Epithelial cell of esophagus (primary cell): ENCODE measurements at regions not wholly inside any gene's neighbourhood (a gene's known extent, or its start where the extent isn't known, plus 50 kb on each side); places are given as distances from the start of the nearest gene placed in this dataset.

Experiments
- DNase-seq: peaks from one replicate; pipeline ENCODE4 v3.0.0; 2010; ENCODE audit warnings: low read depth
- H3K4me3 ChIP-seq: 2 replicates; pipeline ENCODE4 v1.5.1; 2011; ENCODE audit warnings: mild to moderate bottlenecking, low read length, control low read depth
- TF ChIP-seq, protein P1 (sequence below): IDR thresholded peaks from 2 replicates; pipeline ENCODE4 v1.5.1; 2011; ENCODE audit warnings: low read depth, mild to moderate bottlenecking, low read length, control low read depth, inconsistent platforms; ENCODE audit not compliant: insufficient read depth; ENCODE audit errors: missing control alignments

DNA sequence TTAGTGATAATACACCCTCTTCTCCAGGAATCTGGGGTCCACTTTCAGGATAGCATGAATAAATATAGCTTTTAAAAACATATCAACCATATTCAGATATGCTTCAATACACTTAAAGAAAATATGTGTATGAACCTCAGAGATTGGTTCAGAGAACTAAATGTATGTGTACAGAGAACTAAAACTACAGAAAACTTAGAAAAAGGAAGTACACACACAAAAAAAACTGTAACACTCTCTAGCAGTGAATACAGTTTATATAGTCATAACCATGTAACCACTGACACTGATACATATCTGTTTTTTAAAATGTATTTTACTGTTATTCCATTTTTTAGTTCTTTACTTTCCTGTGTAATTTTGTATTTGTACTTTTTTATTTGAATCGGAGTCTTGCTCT lies 365.2 kb downstream of the RPS4Y2 start:
- no peak overlapping the region for H3K4me3 ChIP-seq
- TF ChIP-seq, protein P1, sequence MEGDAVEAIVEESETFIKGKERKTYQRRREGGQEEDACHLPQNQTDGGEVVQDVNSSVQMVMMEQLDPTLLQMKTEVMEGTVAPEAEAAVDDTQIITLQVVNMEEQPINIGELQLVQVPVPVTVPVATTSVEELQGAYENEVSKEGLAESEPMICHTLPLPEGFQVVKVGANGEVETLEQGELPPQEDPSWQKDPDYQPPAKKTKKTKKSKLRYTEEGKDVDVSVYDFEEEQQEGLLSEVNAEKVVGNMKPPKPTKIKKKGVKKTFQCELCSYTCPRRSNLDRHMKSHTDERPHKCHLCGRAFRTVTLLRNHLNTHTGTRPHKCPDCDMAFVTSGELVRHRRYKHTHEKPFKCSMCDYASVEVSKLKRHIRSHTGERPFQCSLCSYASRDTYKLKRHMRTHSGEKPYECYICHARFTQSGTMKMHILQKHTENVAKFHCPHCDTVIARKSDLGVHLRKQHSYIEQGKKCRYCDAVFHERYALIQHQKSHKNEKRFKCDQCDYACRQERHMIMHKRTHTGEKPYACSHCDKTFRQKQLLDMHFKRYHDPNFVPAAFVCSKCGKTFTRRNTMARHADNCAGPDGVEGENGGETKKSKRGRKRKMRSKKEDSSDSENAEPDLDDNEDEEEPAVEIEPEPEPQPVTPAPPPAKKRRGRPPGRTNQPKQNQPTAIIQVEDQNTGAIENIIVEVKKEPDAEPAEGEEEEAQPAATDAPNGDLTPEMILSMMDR = no peak
- no peak for DNase-seq

DNA sequence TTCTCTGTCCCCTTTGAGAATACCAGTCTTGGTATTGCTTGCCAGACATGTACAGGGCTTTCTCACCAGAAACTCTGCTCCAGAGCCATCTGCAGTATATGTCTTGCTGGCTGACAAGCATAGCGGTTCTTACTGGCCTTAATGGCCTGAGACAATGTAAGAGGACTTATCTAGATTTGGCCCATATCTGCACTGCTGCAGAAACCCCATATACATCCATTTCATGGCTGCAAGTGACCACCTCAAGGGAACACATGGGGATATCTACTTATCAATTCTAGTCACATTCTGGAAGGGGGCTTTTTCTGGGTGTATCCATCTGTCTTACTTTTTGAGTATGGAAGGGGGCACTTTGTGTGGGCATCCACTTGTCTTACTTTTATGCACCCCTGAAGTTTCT lies 375.5 kb upstream of the RBMY1B start:
- DNase-seq = no peak
- H3K4me3 ChIP-seq = no peak overlapping the region
- TF ChIP-seq, protein P1 = no peak

DNA sequence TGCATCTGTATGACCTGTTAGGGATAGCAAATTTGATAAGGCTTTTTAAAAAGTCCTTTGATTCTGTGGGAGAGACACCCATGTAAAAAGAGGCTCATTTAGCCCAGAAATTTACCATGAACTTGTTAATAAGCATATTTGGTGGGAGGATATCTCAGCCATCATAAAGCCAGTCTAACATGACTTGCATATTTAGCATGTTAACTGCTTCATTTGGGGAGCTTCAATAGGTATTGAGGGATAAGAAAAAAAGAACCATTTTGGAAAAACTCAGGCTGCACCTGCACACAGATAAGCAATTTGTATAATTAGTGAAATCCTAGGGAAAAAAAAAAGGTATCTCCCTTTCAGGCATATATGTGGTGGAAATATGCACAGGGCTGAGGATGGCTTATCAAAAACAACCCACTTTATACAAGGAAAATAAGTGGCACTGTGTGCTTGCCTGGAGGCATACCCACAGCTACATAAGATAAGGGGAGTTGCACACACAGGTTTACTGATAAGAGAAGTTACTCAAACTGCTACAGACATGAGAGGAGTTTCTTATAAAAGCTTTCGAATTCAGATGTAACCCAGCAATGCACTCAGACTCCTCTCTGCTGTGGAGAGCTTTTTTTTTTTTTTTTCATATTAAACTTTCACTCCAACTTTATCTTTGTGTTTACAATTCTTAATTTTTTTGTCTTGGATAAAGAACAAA lies 372.9 kb upstream of the RBMY1B start:
- TF ChIP-seq, protein P1 = no peak
- no peak for DNase-seq
- no peak overlapping the region for H3K4me3 ChIP-seq

DNA sequence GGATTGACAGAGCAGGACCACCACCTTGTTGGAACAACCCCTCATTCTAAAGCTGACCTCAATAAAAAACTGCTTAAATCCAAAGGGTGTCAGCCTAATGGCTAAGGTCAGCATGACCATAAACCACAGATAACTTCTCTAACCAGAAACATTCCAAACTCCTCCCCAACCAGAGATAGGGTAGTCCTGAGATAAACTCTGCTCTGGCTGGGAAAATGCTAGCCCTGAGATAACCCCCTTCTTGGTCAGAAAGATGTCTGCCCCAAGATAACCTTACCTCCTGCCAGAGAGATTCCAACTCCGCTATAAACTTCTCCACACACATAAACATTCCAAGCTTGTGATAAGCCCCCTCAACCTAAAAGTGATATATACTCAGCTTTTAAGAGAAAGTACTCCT lies 364.8 kb upstream of the RBMY1B start:
- DNase-seq = no peak
- TF ChIP-seq, protein P1 = no peak
- no peak overlapping the region for H3K4me3 ChIP-seq

DNA sequence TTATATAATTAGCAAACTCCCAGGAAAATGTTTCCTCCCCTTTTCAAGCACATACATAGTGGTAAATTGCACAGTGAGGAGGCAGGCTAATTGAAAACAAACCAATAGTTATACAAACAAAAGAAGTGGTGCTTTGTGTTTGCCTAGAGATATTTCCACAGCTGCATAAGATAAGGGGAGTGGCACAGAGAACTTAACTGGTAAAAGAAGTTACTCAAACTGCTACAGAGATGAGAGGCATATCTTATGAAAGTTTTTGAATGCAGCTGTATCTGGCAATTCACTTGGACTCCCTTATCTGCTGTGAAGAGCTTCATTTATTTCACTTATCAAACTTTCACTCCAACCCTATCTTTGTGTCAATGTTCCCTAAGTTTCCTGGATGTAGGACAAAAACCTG lies 361.2 kb upstream of the RBMY1B start:
- H3K4me3 ChIP-seq = no peak overlapping the region
- TF ChIP-seq, protein P1 = no peak
- DNase-seq = no peak

DNA sequence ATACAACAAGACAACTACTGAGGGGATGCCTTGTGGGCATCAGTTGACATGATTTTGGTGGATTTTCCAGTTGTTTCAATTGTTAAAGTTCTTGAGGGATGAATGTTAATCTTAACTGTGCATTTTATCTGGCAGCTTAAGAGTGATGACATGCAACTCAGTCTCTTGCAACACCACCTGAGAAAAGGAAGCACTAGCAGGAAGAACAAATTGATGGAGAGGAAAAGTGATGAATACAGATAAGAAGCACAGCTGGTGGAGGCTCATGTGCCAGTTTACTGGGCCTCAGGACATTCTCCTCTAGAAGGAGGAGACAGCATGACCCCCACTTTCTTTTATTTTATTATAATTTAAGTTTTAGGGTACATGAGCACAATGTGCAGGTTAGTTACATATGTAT lies 341.3 kb upstream of the RBMY1B start:
- no peak for DNase-seq
- TF ChIP-seq, protein P1 = no peak
- no peak overlapping the region for H3K4me3 ChIP-seq
